Natural killer cell (primary cell): ENCODE measurements at regions not wholly inside any gene's neighbourhood (a gene's known extent, or its start where the extent isn't known, plus 50 kb on each side); places are given as distances from the start of the nearest gene placed in this dataset.
"Not testable (repeated sequence)": the region's sequence is repeated elsewhere in the genome, so short reads cannot be mapped to it uniquely, and the experiment has no call there.

Experiments used
- ATAC-seq, 3 donors: fragments of 150-1000 bp in 2 of 3; fragments of 200-7000 bp in 1 of 3; cut with Tn5 transposase; 1 replicate in 1 of 3; 2 replicates in 2 of 3; pipeline ENCODE4 v1.10.0; 2021; ENCODE audit warnings: mild to moderate bottlenecking in 2 of 3, moderate library complexity in 2 of 3
- DNase-seq, 2 donors: peaks; one replicate each; pipeline versions ENCODE4 v3.0.0 to v3.0.0-alpha.2; 2013 to 2021; ENCODE audit warnings: mixed read lengths in 1 of 2
- H3K27ac ChIP-seq: one replicate; pipeline ENCODE4 v1.5.1; 2013; ENCODE audit warnings: mild to moderate bottlenecking, low read length
- H3K27me3 ChIP-seq: one replicate; pipeline ENCODE4 v1.6.1; 2013; ENCODE audit warnings: low read length; ENCODE audit not compliant: control insufficient read depth, insufficient read depth
- H3K36me3 ChIP-seq: one replicate; pipeline ENCODE4 v1.6.1; 2013; ENCODE audit warnings: low read length; ENCODE audit not compliant: control insufficient read depth, insufficient read depth
- H3K4me1 ChIP-seq: one replicate; pipeline ENCODE4 v1.6.1; 2013; ENCODE audit warnings: low read length; ENCODE audit not compliant: control insufficient read depth, insufficient read depth
- H3K4me3 ChIP-seq: one replicate; pipeline ENCODE4 v1.5.1; 2013; ENCODE audit warnings: low read length
- H3K9me3 ChIP-seq: one replicate; pipeline ENCODE4 v1.6.1; 2013; ENCODE audit warnings: low read length; ENCODE audit not compliant: control insufficient read depth, insufficient read depth
- H3K27ac Mint-ChIP-seq, 2 donors: one replicate each; pipeline ENCODE4 v1.8.0; 2022; ENCODE audit warnings: mild to moderate bottlenecking in 2 of 2, mixed read lengths in 2 of 2, moderate library complexity in 1 of 2
- H3K27me3 Mint-ChIP-seq, 2 donors: one replicate each; pipeline ENCODE4 v1.8.0; 2022; ENCODE audit warnings: low read depth in 2 of 2, mixed read lengths in 2 of 2
- H3K36me3 Mint-ChIP-seq: one replicate; pipeline ENCODE4 v1.8.0; 2022; ENCODE audit warnings: mixed read lengths
- H3K4me1 Mint-ChIP-seq, 2 donors: one replicate each; pipeline ENCODE4 v1.8.0; 2022; ENCODE audit warnings: mixed read lengths in 2 of 2
- H3K4me3 Mint-ChIP-seq: one replicate; pipeline ENCODE4 v1.8.0; 2022; ENCODE audit warnings: mild to moderate bottlenecking, moderate library complexity, mixed read lengths
- H3K9me3 Mint-ChIP-seq, 2 donors: one replicate each; pipeline ENCODE4 v1.8.0; 2022; ENCODE audit warnings: mixed read lengths in 2 of 2
- CTCF ChIP-seq: fragments of 200-600 bp; IDR thresholded peaks from one replicate; pipeline ENCODE4 v1.8.0; 2022; ENCODE audit warnings: antibody characterized with exemption
- WGBS: methylation state at CpG from one replicate; pipeline ENCODE4 v1.1.7; 2013; ENCODE audit warnings: missing lambda C conversion rate; ENCODE audit not compliant: insufficient coverage; 5-methylcytosine and 5-hydroxymethylcytosine counted together
- intact Hi-C: fragments of 100-400 bp; cut with micrococcal nuclease; formaldehyde crosslinking; loops from one replicate; pipeline ENCODE4 v1.14.2; 2022

GRCh38 chr4:121594796-121595526 is 101.8 kb downstream of the ANXA5 start:
- H3K4me3 ChIP-seq = no peak overlapping the region
- ATAC-seq (no peak), DNase-seq (no peak)
- H3K27me3 ChIP-seq = no peaks in the 10 kb centered on the region
- Mint-ChIP-seq H3K4me1 (no peaks in the 10 kb centered on the region), H3K9me3 (peaks cover 0 to 3% of the 10 kb centered on the region in 2 donors), H3K36me3 (no peaks in the 10 kb centered on the region), H3K27me3 (peaks cover under 1 to 3% of the 10 kb centered on the region in 2 donors), H3K27ac (no peak overlapping the region), H3K4me3 (no peak overlapping the region)
- 100% methylated on average over 3 of the region's 3 CpGs for WGBS
- TF ChIP-seq CTCF = no peak
- H3K27ac ChIP-seq = no peak overlapping the region
- no peaks in the 10 kb centered on the region for H3K4me1 ChIP-seq
- H3K36me3 ChIP-seq = no peaks in the 10 kb centered on the region
- intact Hi-C loops = no loop called here
- peaks cover 3% of the 10 kb centered on the region for H3K9me3 ChIP-seq

- Histone ChIP-seq H3K4me1 (no peaks in the 10 kb centered on the region), H3K27ac (no peak overlapping the region), H3K27me3 (no peaks in the 10 kb centered on the region), H3K4me3 (no peak overlapping the region), H3K9me3 (peaks cover 3% of the 10 kb centered on the region), H3K36me3 (no peaks in the 10 kb centered on the region)
- Mint-ChIP-seq H3K27ac (no peak overlapping the region), H3K4me3 (no peak overlapping the region), H3K27me3 (peaks cover 0 to 3% of the 10 kb centered on the region in 2 donors), H3K9me3 (peaks cover 0 to 3% of the 10 kb centered on the region in 2 donors), H3K36me3 (no peaks in the 10 kb centered on the region), H3K4me1 (no peaks in the 10 kb centered on the region)
- DNase-seq = no peak
- ATAC-seq = no peak
- TF ChIP-seq CTCF = no peak
- intact Hi-C loops = no loop called here
Observed at GRCh38 chr4:121593760-121594159, 103.0 kb downstream of the ANXA5 start.

GRCh38 chr4:121592257-121592656 is 104.5 kb downstream of the ANXA5 start:
- H3K9me3 ChIP-seq, H3K4me3 Mint-ChIP-seq, H3K4me3 ChIP-seq, H3K27me3 ChIP-seq, H3K9me3 Mint-ChIP-seq, H3K36me3 ChIP-seq, DNase-seq, intact Hi-C loops, H3K4me1 Mint-ChIP-seq, H3K27ac Mint-ChIP-seq, H3K27ac ChIP-seq, H3K4me1 ChIP-seq, ATAC-seq, H3K36me3 Mint-ChIP-seq: not testable (repeated sequence)
- 60% methylated on average over 1 of the region's 3 CpGs for WGBS
- peaks cover 11 to 12% of the 10 kb centered on the region in 2 donors for H3K27me3 Mint-ChIP-seq

GRCh38 chr4:121584836-121585235 is 111.9 kb downstream of the ANXA5 start:
- Mint-ChIP-seq H3K27ac (no peak overlapping the region), H3K36me3 (no peaks in the 10 kb centered on the region), H3K27me3 (peaks cover 11 to 14% of the 10 kb centered on the region in 2 donors), H3K9me3 (peaks cover 0 to 2% of the 10 kb centered on the region in 2 donors), H3K4me3 (no peak overlapping the region), H3K4me1 (no peaks in the 10 kb centered on the region)
- DNase-seq (no peak), ATAC-seq (no peak)
- Histone ChIP-seq H3K36me3 (no peaks in the 10 kb centered on the region), H3K4me3 (no peak overlapping the region), H3K4me1 (no peaks in the 10 kb centered on the region), H3K27ac (no peak overlapping the region), H3K9me3 (no peaks in the 10 kb centered on the region), H3K27me3 (peaks cover 4% of the 10 kb centered on the region)
- WGBS = no CpG with 5 or more reads among the region's 1 CpG
- intact Hi-C loops = no loop called here
- TF ChIP-seq CTCF = no peak
